GM12872 (cell line): ENCODE measurements at regions not wholly inside any gene's neighbourhood (a gene's known extent, or its start where the extent isn't known, plus 50 kb on each side); places are given as distances from the start of the nearest gene placed in this dataset.

Source experiments
- TF ChIP-seq, protein P1 (sequence below): IDR thresholded peaks from 3 replicates; pipeline ENCODE4 v1.5.1; 2011; ENCODE audit warnings: low read depth, mild to moderate bottlenecking, low read length, moderate library complexity; ENCODE audit not compliant: insufficient read depth

DNA sequence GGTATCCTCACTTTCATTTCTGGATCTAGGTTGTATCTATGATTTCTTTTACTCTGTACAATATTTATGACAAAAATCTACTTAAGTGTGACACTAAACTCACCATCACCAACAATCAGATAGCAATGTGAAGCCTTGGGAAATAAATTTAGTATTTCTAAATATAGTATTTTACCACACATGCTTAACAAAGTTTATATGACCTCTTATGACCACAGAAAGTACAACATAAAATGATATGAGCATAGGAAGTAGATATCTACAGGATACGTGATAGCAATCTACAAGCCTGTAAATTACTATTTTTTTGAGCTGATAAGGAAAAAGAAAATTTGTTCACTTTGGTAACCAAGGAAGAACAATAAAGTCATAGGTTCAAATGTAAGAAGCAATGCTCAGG is 910.4 kb upstream of the CITED2 start:
- TF ChIP-seq, protein P1, sequence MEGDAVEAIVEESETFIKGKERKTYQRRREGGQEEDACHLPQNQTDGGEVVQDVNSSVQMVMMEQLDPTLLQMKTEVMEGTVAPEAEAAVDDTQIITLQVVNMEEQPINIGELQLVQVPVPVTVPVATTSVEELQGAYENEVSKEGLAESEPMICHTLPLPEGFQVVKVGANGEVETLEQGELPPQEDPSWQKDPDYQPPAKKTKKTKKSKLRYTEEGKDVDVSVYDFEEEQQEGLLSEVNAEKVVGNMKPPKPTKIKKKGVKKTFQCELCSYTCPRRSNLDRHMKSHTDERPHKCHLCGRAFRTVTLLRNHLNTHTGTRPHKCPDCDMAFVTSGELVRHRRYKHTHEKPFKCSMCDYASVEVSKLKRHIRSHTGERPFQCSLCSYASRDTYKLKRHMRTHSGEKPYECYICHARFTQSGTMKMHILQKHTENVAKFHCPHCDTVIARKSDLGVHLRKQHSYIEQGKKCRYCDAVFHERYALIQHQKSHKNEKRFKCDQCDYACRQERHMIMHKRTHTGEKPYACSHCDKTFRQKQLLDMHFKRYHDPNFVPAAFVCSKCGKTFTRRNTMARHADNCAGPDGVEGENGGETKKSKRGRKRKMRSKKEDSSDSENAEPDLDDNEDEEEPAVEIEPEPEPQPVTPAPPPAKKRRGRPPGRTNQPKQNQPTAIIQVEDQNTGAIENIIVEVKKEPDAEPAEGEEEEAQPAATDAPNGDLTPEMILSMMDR = no peak

DNA sequence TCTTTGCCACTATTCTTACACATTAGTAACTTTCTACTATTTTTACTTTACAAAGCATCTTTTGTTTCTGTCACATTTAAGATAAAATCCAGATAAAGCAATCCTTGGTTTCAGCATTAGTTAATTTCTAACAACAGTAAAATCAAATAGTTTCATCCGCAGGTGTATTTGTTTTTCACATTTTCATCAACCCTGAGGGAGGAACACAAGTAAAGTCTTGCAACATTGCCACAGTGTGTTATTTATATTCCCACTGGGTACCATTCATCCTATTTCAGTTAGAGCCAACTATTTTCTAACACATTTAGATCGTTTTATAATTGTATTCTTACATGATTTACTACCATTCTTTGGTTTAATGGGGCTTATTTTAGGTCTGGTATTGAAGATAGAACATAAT is 908.7 kb upstream of the CITED2 start:
- TF ChIP-seq, protein P1 = no peak

DNA sequence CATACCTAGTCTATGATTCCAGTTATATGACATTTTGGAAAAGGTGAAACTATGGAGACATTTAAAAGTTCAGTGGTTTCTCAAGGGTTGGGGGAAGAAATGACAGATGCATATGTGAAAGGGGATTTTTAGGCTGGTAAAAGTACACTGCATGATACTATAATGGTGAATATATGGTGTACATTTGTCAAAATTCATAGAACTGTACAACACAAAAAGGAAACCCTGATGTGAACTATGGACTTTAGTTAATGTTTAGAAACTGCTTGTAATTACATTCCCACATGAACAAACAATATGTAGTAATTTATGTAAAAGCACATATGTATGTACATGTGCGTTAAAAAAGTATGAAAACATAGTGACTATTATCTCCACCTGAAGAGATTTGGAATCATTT is 907.3 kb upstream of the CITED2 start:
- TF ChIP-seq, protein P1 = no peak

DNA sequence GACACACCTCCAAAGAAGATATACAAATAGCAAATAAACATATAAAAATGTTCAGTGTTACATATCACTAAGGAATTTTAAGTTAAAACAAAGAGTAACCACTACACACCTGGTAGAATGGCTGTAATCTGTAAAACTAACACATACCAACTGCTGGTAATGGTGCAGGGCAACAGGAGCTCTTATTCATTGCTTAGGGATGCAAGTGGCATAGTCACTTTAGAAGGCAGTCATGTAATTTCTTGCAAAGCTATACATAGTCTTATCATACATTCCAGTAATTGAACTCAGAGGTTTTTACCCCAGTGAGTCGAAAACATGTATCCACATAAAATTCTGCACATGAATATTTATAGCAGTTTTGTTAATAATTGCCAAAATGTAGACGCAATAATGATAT is 906.8 kb upstream of the CITED2 start:
- TF ChIP-seq, protein P1 = no peak

DNA sequence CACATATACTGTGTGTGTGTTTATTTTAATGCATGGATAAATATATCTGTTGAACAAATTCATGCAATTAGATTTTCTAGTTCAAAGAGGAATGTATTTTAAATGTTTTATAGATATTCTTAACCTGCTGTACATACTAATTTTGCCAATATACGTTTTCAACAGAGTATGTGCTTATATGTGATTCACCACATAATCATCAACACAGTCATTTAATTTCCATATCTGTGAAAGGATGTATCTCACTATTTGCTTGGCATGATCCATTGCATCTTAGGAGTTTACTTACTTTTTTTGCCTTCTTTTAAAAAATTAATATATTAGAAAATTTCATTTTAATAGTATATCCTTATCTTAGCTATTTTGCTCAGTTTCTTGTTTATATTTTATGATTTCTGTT is 902.3 kb upstream of the CITED2 start:
- TF ChIP-seq, protein P1 = no peak

DNA sequence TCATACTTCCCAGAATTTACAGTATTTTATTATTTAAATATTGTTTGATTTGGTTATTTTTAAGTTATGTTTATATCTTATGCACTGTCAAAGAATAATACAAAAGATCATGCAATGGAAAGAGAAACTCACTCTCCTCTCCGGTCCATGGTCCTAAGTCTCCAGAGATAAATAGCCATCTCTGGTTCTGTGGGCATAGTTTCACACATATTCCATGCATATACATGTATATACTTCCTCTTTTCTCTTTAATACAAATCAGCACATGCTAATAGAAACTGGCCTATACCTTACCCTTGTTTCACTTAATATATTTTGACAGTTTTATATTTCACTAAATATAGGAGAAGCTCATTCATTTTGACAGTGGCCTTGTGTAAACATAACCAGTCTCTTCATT is 901.7 kb upstream of the CITED2 start:
- TF ChIP-seq, protein P1 = no peak

DNA sequence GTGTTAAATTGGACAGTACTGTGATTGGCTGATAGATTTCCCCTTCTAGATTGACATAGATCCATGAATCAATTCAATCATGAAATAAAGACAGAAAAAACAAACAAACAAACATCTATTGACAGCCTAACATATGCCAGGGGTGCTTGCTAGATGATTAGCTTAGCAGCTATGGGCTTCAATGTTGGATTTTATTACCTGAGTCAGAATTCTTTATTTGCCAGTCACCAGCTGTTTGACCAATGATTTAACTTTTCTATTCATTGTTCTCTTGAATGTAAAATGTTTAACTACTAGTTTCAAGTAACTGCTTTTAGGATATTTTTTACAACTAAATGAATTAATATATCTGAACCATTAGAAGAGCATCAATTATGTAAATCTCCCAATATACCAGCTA is 901.3 kb upstream of the CITED2 start:
- TF ChIP-seq, protein P1 = no peak

DNA sequence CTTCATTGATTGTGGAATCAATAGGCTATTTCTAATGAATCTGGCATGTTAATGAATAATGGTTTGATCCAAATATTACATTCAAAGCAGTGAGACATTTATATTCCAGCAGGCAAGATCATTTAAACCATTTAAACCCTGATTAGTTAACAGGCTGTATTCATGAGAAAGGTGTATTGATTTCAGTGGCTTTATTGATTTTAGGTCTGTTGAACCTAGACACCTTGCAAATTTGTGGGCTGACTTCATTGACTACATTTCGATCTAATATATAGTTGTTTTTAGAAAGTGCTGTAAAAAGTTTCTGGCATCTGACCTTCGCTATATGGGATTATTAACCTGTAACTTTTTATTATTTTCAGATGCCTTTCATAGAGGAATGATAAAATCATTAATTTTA is 900.1 kb upstream of the CITED2 start:
- TF ChIP-seq, protein P1 = no peak
